ENCODE measurements at regions not wholly inside any gene's neighbourhood (a gene's known extent, or its start where the extent isn't known, plus 50 kb on each side); places are given as distances from the start of the nearest gene placed in this dataset.

- TF ChIP-seq CTCF (IDR thresholded peaks at IDR 0.05; ENCODE audit: low read depth, low read length) (no peak), EZH2phosphoT487 (IDR thresholded peaks at IDR 0.05; ENCODE audit: low read depth) (no peak)
- H3K4me1 ChIP-seq (ENCODE audit: low read length), result no peaks in the 10 kb centered on the region
- H4K20me1 ChIP-seq (ENCODE audit: insufficient read depth, low read length), result no peaks in the 10 kb centered on the region
- H3K27me3 ChIP-seq (ENCODE audit: low read depth, low read length), result peaks cover 4% of the 10 kb centered on the region
- no peak overlapping the region for H3K4me2 ChIP-seq (ENCODE audit: low read length)
- no peak overlapping the region for H3K9ac ChIP-seq (ENCODE audit: low read length)
- H3K9me3 ChIP-seq (ENCODE audit: insufficient read depth, low read length), result no peaks in the 10 kb centered on the region
- H3K79me2 ChIP-seq (ENCODE audit: low read length), result no peaks in the 10 kb centered on the region
- H3K4me3 ChIP-seq (ENCODE audit: low read length), result no peak overlapping the region
- H2AFZ ChIP-seq (ENCODE audit: low read depth, low read length), result no peak overlapping the region
- H3K27ac ChIP-seq (ENCODE audit: low read length), result no peak overlapping the region
- no peaks in the 10 kb centered on the region for H3K36me3 ChIP-seq (replicated peaks; ENCODE audit: low read depth, low read length)
Observed at GRCh38 chr6:4545893-4546292, 230.3 kb upstream of the CDYL start.

GRCh38 chr6:4543596-4543995 is 232.6 kb upstream of the CDYL start:
- Histone ChIP-seq H3K27me3 (ENCODE audit: low read depth, low read length) (no peaks in the 10 kb centered on the region), H3K79me2 (ENCODE audit: low read length) (no peaks in the 10 kb centered on the region), H3K9ac (ENCODE audit: low read length) (no peak overlapping the region), H3K4me3 (ENCODE audit: low read length) (no peak overlapping the region), H3K27ac (ENCODE audit: low read length) (no peak overlapping the region), H3K9me3 (ENCODE audit: insufficient read depth, low read length) (no peaks in the 10 kb centered on the region), H3K36me3 (replicated peaks; ENCODE audit: low read depth, low read length) (no peaks in the 10 kb centered on the region), H2AFZ (ENCODE audit: low read depth, low read length) (no peak overlapping the region), H4K20me1 (ENCODE audit: insufficient read depth, low read length) (no peaks in the 10 kb centered on the region), H3K4me2 (ENCODE audit: low read length) (no peak overlapping the region), H3K4me1 (ENCODE audit: low read length) (no peaks in the 10 kb centered on the region)
- TF ChIP-seq CTCF (IDR thresholded peaks at IDR 0.05; ENCODE audit: low read depth, low read length) (no peak), EZH2phosphoT487 (IDR thresholded peaks at IDR 0.05; ENCODE audit: low read depth) (no peak)

- Histone ChIP-seq H3K4me1 (ENCODE audit: low read length) (0 out of 2 replicates have a peak, but pooled peaks cover 3% of the 10 kb centered on the region), H3K4me3 (ENCODE audit: low read length) (no peak overlapping the region), H3K9ac (ENCODE audit: low read length) (no peak overlapping the region), H4K20me1 (ENCODE audit: insufficient read depth, low read length) (no peaks in the 10 kb centered on the region), H2AFZ (ENCODE audit: low read depth, low read length) (no peak overlapping the region), H3K9me3 (ENCODE audit: insufficient read depth, low read length) (no peaks in the 10 kb centered on the region), H3K79me2 (ENCODE audit: low read length) (no peaks in the 10 kb centered on the region), H3K4me2 (ENCODE audit: low read length) (no peak overlapping the region), H3K36me3 (replicated peaks; ENCODE audit: low read depth, low read length) (no peaks in the 10 kb centered on the region), H3K27me3 (ENCODE audit: low read depth, low read length) (no peaks in the 10 kb centered on the region), H3K27ac (ENCODE audit: low read length) (no peak overlapping the region)
- TF ChIP-seq CTCF (IDR thresholded peaks at IDR 0.05; ENCODE audit: low read depth, low read length) (no peak), EZH2phosphoT487 (IDR thresholded peaks at IDR 0.05; ENCODE audit: low read depth) (no peak)
Observed at GRCh38 chr6:4533576-4533975, 242.6 kb upstream of the CDYL start.

- Histone ChIP-seq H3K27me3 (ENCODE audit: low read depth, low read length) (no peaks in the 10 kb centered on the region), H3K9me3 (ENCODE audit: insufficient read depth, low read length) (no peaks in the 10 kb centered on the region), H3K79me2 (ENCODE audit: low read length) (no peaks in the 10 kb centered on the region), H4K20me1 (ENCODE audit: insufficient read depth, low read length) (no peaks in the 10 kb centered on the region), H3K4me3 (ENCODE audit: low read length) (no peak overlapping the region), H3K27ac (ENCODE audit: low read length) (no peak overlapping the region), H3K9ac (ENCODE audit: low read length) (no peak overlapping the region), H3K36me3 (replicated peaks; ENCODE audit: low read depth, low read length) (no peaks in the 10 kb centered on the region), H3K4me1 (ENCODE audit: low read length) (no peaks in the 10 kb centered on the region), H2AFZ (ENCODE audit: low read depth, low read length) (no peak overlapping the region), H3K4me2 (ENCODE audit: low read length) (no peak overlapping the region)
- TF ChIP-seq EZH2phosphoT487 (IDR thresholded peaks at IDR 0.05; ENCODE audit: low read depth), result no peak
- no peak for TF ChIP-seq CTCF (IDR thresholded peaks at IDR 0.05; ENCODE audit: low read depth, low read length)
Observed at GRCh38 chr6:4531406-4531805, 244.8 kb upstream of the CDYL start.
